ENCODE measurements at regions not wholly inside any gene's neighbourhood (a gene's known extent, or its start where the extent isn't known, plus 50 kb on each side); places are given as distances from the start of the nearest gene placed in this dataset.

DNA sequence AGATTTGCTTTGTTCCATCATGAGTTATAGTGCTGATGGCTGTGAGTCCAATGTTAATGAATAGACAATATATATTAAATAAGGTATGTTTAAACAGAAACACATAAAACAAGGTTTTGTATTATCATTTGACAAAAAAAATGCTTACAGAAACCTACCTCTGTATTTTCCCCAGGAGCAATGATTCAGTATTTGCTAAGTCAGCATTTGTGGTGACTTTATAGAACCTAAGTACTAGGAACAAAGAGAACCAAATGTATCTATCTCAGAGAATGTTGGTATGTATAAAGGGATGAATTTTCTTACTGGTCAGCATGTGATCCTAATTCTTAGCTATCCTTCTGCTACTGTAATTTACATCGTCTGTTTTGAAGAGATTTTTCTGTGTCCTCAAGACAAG lies 421.5 kb upstream of the SEL1L start:
- WGBS, 2 donors, result 85 to 87% methylated on average over 1 of the region's 1 CpG
- Histone ChIP-seq H3K27me3 (no peaks in the 10 kb centered on the region), H3K4me1 (peaks cover 7 to 13% of the 10 kb centered on the region in 2 donors), H3K4me3 (replicated peaks in 1 of 3) (no peak overlapping the region), H3K9me3 (no peaks in the 10 kb centered on the region), H3K27ac (no peak overlapping the region), H3K36me3 (no peaks in the 10 kb centered on the region)
- intact Hi-C loops (cut with DNase I), result no loop called here
- DNase-seq, result no peak
- TF ChIP-seq, protein P1, sequence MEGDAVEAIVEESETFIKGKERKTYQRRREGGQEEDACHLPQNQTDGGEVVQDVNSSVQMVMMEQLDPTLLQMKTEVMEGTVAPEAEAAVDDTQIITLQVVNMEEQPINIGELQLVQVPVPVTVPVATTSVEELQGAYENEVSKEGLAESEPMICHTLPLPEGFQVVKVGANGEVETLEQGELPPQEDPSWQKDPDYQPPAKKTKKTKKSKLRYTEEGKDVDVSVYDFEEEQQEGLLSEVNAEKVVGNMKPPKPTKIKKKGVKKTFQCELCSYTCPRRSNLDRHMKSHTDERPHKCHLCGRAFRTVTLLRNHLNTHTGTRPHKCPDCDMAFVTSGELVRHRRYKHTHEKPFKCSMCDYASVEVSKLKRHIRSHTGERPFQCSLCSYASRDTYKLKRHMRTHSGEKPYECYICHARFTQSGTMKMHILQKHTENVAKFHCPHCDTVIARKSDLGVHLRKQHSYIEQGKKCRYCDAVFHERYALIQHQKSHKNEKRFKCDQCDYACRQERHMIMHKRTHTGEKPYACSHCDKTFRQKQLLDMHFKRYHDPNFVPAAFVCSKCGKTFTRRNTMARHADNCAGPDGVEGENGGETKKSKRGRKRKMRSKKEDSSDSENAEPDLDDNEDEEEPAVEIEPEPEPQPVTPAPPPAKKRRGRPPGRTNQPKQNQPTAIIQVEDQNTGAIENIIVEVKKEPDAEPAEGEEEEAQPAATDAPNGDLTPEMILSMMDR (IDR thresholded peaks at IDR 0.05), result no peak
- TF ChIP-seq POLR2A (IDR thresholded peaks at IDR 0.05), result no peak

- DNase-seq, result no peak
- H3K4me3 ChIP-seq (replicated peaks in 1 of 3), result no peak overlapping the region
- no peak overlapping the region for H3K27ac ChIP-seq
- no peaks in the 10 kb centered on the region for H3K36me3 ChIP-seq
- H3K4me1 ChIP-seq, result peaks cover 2 to 5% of the 10 kb centered on the region in 2 donors
- H3K27me3 ChIP-seq, result no peaks in the 10 kb centered on the region
- TF ChIP-seq, protein P1 (IDR thresholded peaks at IDR 0.05), result no peak
- no peak for TF ChIP-seq POLR2A (IDR thresholded peaks at IDR 0.05)
- H3K9me3 ChIP-seq, result no peaks in the 10 kb centered on the region
- intact Hi-C loops (cut with DNase I), result no loop called here
- WGBS, 2 donors, result 94 to 96% methylated on average over 3 of the region's 3 CpGs
Measured at GRCh38 chr14:81960781-81961180, 427.1 kb upstream of the SEL1L start.

DNA sequence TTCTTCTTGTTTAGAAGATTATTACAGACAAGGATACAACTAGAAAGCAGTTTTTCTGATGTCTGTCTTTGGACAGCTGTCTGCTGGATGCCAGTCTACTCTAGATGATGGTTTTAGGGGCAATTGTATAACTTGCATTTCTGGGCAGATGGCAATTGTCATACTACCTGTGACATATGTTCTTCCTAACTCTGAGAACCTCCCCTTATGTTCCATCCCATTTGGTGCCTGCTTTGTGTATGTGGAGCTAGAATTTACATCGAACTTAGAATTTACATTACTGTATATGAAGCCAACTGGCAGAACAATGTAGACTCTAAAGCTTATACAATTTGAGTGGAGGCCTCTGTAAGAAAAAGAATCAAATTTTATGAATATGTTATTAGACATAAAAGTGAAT lies 430.2 kb upstream of the SEL1L start:
- no peaks in the 10 kb centered on the region for H3K9me3 ChIP-seq
- DNase-seq, result no peak
- TF ChIP-seq POLR2A (IDR thresholded peaks at IDR 0.05), result no peak
- H3K27me3 ChIP-seq, result no peaks in the 10 kb centered on the region
- H3K27ac ChIP-seq, result no peak overlapping the region
- WGBS, 2 donors, result 91 to 92% methylated on average over 1 of the region's 1 CpG
- H3K4me1 ChIP-seq, result no peaks in the 10 kb centered on the region
- H3K36me3 ChIP-seq, result no peaks in the 10 kb centered on the region
- intact Hi-C loops (cut with DNase I), result no loop called here
- H3K4me3 ChIP-seq (replicated peaks in 1 of 3), result no peak overlapping the region

DNA sequence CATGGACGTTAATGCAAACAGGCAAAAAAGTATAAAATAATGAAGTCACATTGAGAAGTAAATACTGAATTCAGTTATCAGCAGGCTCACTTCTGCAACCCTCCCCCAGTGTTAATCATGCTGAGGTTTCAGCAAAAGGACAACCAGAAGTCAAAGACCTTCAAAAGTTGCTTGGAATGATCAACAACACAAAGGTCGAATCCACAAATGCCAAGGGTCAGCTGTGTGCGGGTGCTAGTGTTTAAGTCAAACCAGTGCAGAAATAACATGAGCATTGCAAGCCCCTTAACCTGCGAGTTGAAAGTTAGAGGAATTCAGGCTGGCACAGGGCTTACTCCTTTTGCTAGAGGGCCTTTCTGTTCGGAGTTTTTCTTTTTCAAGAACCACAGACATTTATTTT lies 436.7 kb upstream of the SEL1L start:
- Histone ChIP-seq H3K27me3 (no peaks in the 10 kb centered on the region), H3K4me3 (replicated peaks in 1 of 3) (no peak overlapping the region), H3K27ac (no peak overlapping the region), H3K4me1 (no peaks in the 10 kb centered on the region), H3K36me3 (no peaks in the 10 kb centered on the region), H3K9me3 (no peaks in the 10 kb centered on the region)
- WGBS, 2 donors, result 41 to 53% methylated on average over 5 of the region's 5 CpGs
- intact Hi-C loops (cut with DNase I), result no loop called here
- no peak for TF ChIP-seq POLR2A (IDR thresholded peaks at IDR 0.05)
- TF ChIP-seq, protein P1 (IDR thresholded peaks at IDR 0.05), result no peak
- DNase-seq, result no peak

GRCh38 chr14:81971911-81972310 lies 438.3 kb upstream of the SEL1L start:
- 61 to 70% methylated on average over 2 of the region's 2 CpGs for WGBS, 2 donors
- intact Hi-C loops (cut with DNase I), result no loop called here
- no peaks in the 10 kb centered on the region for H3K4me1 ChIP-seq
- DNase-seq, result no peak
- H3K27ac ChIP-seq, result no peak overlapping the region
- H3K4me3 ChIP-seq (replicated peaks in 1 of 3), result no peak overlapping the region
- no peak for TF ChIP-seq POLR2A (IDR thresholded peaks at IDR 0.05)
- TF ChIP-seq, protein P1 (IDR thresholded peaks at IDR 0.05), result no peak
- H3K27me3 ChIP-seq, result no peaks in the 10 kb centered on the region
- H3K9me3 ChIP-seq, result no peaks in the 10 kb centered on the region
- no peaks in the 10 kb centered on the region for H3K36me3 ChIP-seq

GRCh38 chr14:81972601-81973000 lies 438.9 kb upstream of the SEL1L start:
- WGBS, 2 donors, result 86 to 90% methylated on average over 2 of the region's 2 CpGs
- intact Hi-C loops (cut with DNase I), result no loop called here

More at GRCh38 chr14:81972601-81973000, 438.9 kb upstream of the SEL1L start:
- no peaks in the 10 kb centered on the region for H3K27me3 ChIP-seq
- DNase-seq, result no peak
- no peak overlapping the region for H3K27ac ChIP-seq
- no peak overlapping the region for H3K4me3 ChIP-seq (replicated peaks in 1 of 3)
- H3K4me1 ChIP-seq, result no peaks in the 10 kb centered on the region
- H3K9me3 ChIP-seq, result no peaks in the 10 kb centered on the region
- H3K36me3 ChIP-seq, result no peaks in the 10 kb centered on the region
- TF ChIP-seq POLR2A (IDR thresholded peaks at IDR 0.05), result no peak
- TF ChIP-seq, protein P1 (IDR thresholded peaks at IDR 0.05), result no peak
